Lower leg skin (tissue), 4 donors: ENCODE measurements at regions not wholly inside any gene's neighbourhood (a gene's known extent, or its start where the extent isn't known, plus 50 kb on each side); places are given as distances from the start of the nearest gene placed in this dataset.

Experiments
- DNase-seq, 2 donors: peaks; one replicate each; pipeline ENCODE4 v3.0.0-alpha.2; 2019; ENCODE audit warnings: low spot score in 2 of 2
- H3K4me3 ChIP-seq: fragments of 200-600 bp; sonication (generic); 2 replicates; pipeline ENCODE4 v1.5.1; 2017; ENCODE audit warnings: mild to moderate bottlenecking, low read depth; ENCODE audit not compliant: poor library complexity, severe bottlenecking
- CTCF ChIP-seq, 3 donors: fragments of 450-650 bp; IDR thresholded peaks; one replicate each; pipeline ENCODE4 v1.5.1; 2016; ENCODE audit warnings: antibody characterized with exemption in 3 of 3, mild to moderate bottlenecking in 3 of 3, moderate library complexity in 2 of 3
- POLR2A ChIP-seq, 2 donors: fragments of 450-650 bp; IDR thresholded peaks; one replicate each; pipeline ENCODE4 v1.6.1; 2016 to 2017; ENCODE audit warnings: antibody characterized with exemption in 2 of 2, mild to moderate bottlenecking in 1 of 2, moderate library complexity in 1 of 2
- WGBS, 2 donors: methylation state at CpG; one replicate each; pipeline ENCODE4 v1.1.5; 2018; 5-methylcytosine and 5-hydroxymethylcytosine counted together
- intact Hi-C: fragments of 100-400 bp; cut with DNase I; formaldehyde crosslinking; loops from one replicate; pipeline ENCODE4 v1.15.0; 2023; ENCODE audit warnings: low total_unique reads

DNA sequence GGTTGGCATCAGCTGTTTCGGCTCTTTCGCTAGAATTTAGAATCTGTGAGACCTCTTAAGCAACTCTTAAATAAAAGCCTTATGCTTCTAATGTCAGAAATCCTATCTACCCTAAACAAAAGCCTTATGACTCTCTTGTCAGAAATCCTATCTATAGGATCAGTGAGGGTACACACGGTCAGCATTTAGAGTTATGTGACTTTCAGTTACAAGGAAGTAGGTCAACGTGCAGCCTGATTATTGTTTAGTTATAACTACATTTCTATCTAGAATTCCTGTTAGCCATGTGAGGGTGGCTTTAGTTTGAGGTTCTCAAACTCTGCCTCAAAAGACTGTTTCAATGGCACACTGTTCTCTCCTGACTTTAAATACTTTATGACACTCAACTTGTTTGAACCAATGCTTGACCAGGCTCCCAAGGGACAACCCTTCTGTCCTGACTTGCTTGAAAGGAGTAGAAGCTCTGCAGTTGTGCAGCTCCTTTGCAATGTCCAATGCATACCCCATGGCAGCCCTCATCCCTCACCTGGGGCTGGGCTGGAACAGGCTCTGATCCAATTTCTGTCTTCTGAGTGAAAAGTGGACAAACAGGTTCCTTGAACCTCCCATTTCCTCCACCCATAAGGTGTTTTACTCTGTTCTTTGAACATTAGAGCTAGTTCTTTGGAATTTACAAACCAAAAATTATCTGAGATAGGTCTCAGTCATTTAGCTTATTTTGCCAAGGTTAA, 251.6 kb upstream of the PIK3R1 start:
- H3K4me3 ChIP-seq = no peak overlapping the region
- WGBS, 2 donors = 85 to 90% methylated on average over 4 of the region's 4 CpGs
- intact Hi-C loops = no loop called here
- no peak for DNase-seq
- TF ChIP-seq POLR2A (IDR thresholded peaks at IDR 0.05) (no peak), CTCF (IDR thresholded peaks at IDR 0.05) (no peak)

DNA sequence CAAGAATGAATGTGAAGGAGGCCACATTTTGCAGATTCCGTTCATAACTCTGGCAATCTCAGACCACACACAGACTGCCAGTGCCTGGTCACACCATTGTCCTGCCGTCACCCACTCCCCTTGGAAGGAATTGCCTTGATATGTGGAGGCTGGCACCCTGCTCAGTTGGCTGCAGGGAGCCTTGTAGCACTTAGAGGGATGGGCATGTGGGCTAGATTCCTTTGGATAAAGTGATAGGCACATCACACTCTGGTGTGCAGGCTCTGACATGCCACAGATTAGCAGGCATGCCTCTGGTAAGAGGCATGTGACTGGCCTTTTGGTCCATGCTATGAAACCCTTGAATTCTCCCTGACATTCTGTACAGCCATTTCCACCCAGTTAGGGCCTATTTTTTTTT, 254.6 kb upstream of the PIK3R1 start:
- TF ChIP-seq CTCF (IDR thresholded peaks at IDR 0.05) (no peak), POLR2A (IDR thresholded peaks at IDR 0.05) (no peak)
- DNase-seq = no peak
- intact Hi-C loops = no loop called here
- no peak overlapping the region for H3K4me3 ChIP-seq
- WGBS, 2 donors = 36 to 77% methylated on average over 2 of the region's 2 CpGs

DNA sequence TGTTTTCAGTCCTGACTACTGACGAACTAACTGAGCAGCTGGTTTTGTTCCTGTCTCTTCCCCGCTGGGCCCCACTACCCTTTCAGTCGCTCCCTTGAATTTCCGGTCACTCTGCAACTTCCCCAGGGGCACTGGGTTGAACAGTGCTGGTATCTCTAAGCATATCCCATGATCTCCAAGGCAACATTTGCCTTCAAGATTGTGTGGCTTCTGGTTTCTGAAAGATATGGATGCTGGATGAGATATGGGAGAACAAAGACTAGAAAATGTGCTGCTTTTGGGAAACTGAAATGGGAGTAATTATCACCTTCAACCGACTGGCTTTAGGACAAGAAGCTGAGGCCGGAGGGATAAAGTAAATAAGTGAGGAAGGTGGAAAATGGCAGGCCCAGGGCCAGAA, 258.2 kb upstream of the PIK3R1 start:
- no peak for TF ChIP-seq CTCF (IDR thresholded peaks at IDR 0.05)
- TF ChIP-seq POLR2A (IDR thresholded peaks at IDR 0.05) = no peak
- WGBS, 2 donors = 76 to 86% methylated on average over 5 to 6 of the region's 6 CpGs
- H3K4me3 ChIP-seq = no peak overlapping the region
- intact Hi-C loops = no loop called here
- no peak for DNase-seq

GRCh38 chr5:67954351-67954750, 261.2 kb upstream of the PIK3R1 start:
- no peak for TF ChIP-seq CTCF (IDR thresholded peaks at IDR 0.05)
- H3K4me3 ChIP-seq = no peak overlapping the region

DNA sequence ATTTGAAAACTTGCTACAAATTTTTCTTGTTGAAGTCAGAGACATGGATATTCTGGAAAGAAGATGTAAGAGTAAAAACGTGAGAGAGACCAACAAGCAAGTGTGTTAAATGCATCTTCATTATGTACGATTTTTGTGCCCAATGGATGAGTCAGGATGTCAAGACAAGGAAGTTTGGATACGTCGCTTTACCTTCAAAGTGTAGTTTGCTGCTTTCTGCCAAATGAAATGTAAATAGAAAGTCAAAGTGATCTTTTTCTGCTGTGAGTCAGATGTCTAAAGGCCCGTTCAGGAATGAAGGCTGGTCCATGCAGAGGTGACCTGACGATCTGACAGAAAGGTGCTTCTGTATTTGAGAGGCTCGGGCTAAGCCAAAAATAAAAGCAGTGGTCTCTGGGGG, 273.1 kb upstream of the PIK3R1 start:
- TF ChIP-seq POLR2A (IDR thresholded peaks at IDR 0.05) (no peak), CTCF (IDR thresholded peaks at IDR 0.05) (no peak)
- H3K4me3 ChIP-seq = no peak overlapping the region
- WGBS, 2 donors = 46 to 48% methylated on average over 7 of the region's 7 CpGs
- DNase-seq = no peak
- intact Hi-C loops = no loop called here

More at GRCh38 chr5:67954351-67954750, 261.2 kb upstream of the PIK3R1 start:
- DNase-seq = no peak
- intact Hi-C loops = no loop called here
- 76 to 81% methylated on average over 2 of the region's 2 CpGs for WGBS, 2 donors
